Ovary (tissue), 3 donors: ENCODE measurements at regions not wholly inside any gene's neighbourhood (a gene's known extent, or its start where the extent isn't known, plus 50 kb on each side); places are given as distances from the start of the nearest gene placed in this dataset.

Source experiments
- CTCF ChIP-seq, 3 donors: fragments of 450-650 bp in 2 of 3; fragments of 200-600 bp in 1 of 3; IDR thresholded peaks; one replicate each; pipeline versions ENCODE4 v1.5.1 to v1.8.0; 2016 to 2022; ENCODE audit warnings: antibody characterized with exemption in 3 of 3, mild to moderate bottlenecking in 1 of 3
- POLR2A ChIP-seq: fragments of 450-650 bp; IDR thresholded peaks from one replicate; pipeline ENCODE4 v1.6.1; 2017; ENCODE audit warnings: antibody characterized with exemption, mild to moderate bottlenecking, moderate library complexity
- donor health status: DM: no; HTN: no; CAD: no.

- TF ChIP-seq CTCF (IDR thresholded peaks at IDR 0.05), result no peak
- TF ChIP-seq POLR2A, result no peak
These were observed 90.6 kb downstream of the RSL24D1 start for GRCh38 chr15:55106155-55106554.
